ENCODE measurements at regions not wholly inside any gene's neighbourhood (a gene's known extent, or its start where the extent isn't known, plus 50 kb on each side); places are given as distances from the start of the nearest gene placed in this dataset.

DNA sequence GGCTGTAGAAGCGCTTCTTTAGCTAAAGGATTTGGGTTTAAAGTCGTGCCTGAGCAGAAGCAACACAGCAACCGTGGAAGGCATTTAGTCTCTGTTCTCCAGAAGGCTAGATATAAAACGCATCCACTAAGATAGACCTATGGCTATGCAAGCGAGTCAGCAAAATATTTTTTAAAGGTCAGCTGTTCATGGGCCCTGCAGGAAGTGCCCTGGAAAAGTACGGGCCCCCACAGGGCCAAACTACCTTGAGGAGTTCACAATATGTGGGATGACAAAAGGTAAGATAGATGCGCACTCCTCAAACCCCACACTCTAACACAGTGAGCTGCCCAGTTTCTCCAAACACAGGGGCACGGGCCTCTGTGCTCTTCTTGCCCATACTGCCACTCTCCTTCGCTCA lies 261.6 kb downstream of the VPS13C start:
- TF ChIP-seq, protein P1, sequence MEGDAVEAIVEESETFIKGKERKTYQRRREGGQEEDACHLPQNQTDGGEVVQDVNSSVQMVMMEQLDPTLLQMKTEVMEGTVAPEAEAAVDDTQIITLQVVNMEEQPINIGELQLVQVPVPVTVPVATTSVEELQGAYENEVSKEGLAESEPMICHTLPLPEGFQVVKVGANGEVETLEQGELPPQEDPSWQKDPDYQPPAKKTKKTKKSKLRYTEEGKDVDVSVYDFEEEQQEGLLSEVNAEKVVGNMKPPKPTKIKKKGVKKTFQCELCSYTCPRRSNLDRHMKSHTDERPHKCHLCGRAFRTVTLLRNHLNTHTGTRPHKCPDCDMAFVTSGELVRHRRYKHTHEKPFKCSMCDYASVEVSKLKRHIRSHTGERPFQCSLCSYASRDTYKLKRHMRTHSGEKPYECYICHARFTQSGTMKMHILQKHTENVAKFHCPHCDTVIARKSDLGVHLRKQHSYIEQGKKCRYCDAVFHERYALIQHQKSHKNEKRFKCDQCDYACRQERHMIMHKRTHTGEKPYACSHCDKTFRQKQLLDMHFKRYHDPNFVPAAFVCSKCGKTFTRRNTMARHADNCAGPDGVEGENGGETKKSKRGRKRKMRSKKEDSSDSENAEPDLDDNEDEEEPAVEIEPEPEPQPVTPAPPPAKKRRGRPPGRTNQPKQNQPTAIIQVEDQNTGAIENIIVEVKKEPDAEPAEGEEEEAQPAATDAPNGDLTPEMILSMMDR (conservative IDR thresholded peaks at IDR 0.05; ENCODE audit: low read depth, low read length) = no peak
- no peak overlapping the region for H3K4me3 ChIP-seq (ENCODE audit: low read depth, low read length)
- no peak for DNase-seq (ENCODE audit: low read depth)

DNA sequence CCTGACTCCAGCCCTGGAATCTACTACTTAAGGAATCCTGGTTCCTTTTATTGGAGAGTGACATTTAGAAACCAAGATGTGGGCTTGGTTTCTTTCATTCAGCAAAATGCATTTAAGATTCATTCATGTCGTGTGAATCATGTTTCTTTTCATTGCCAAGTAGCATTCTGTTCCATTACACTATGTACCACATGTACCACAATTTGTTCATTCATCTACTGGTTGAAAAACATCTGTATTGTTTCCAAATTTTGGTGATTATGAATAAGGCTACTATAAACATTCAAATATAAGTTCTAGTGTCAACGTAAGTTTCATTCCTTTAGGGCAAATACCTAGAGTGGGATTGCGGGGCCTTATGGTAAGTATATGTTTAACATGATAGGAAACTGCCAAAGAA lies 264.2 kb downstream of the VPS13C start:
- DNase-seq (ENCODE audit: low read depth) = no peak
- TF ChIP-seq, protein P1 (conservative IDR thresholded peaks at IDR 0.05; ENCODE audit: low read depth, low read length) = no peak
- no peak overlapping the region for H3K4me3 ChIP-seq (ENCODE audit: low read depth, low read length)

DNA sequence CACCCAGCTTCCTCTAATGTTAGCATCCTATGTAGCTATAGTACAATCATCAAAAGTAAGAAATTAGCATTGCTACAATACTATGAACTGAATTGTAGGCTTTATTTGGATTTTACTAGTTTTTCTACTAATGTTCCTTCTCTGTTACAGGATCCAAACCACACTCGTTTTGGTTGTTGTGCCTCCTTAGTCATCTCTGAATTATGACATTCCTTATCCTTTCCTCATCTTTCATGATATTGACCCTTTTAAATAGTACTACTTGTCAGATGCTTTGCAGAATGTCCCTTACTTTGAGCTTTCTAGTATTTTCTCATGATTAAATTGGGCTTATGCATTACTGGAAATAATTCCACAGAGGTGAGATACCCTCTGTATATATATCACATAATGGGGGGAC lies 265.4 kb downstream of the VPS13C start:
- H3K4me3 ChIP-seq (ENCODE audit: low read depth, low read length) = no peak overlapping the region
- TF ChIP-seq, protein P1 (conservative IDR thresholded peaks at IDR 0.05; ENCODE audit: low read depth, low read length) = no peak
- no peak for DNase-seq (ENCODE audit: low read depth)

DNA sequence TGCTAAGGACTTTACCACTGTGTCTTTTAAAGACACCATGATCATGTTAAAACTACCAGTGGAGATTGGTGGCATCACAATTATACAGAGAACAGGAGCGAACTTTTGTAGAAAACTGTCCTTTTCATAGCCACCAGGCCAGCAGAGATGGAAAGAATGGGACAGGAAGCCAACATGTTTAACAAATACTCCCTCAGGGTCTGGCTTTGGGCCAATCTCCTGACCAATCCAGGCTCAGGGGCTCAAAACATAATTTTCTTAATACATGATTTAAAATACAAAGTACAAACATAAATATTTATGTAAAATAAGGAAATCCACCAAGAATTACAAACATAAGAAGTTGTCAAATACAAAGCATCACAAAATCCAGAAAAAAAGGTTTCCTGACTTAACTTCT lies 266.0 kb downstream of the VPS13C start:
- TF ChIP-seq, protein P1 (conservative IDR thresholded peaks at IDR 0.05; ENCODE audit: low read depth, low read length) = no peak
- H3K4me3 ChIP-seq (ENCODE audit: low read depth, low read length) = no peak overlapping the region
- no peak for DNase-seq (ENCODE audit: low read depth)

DNA sequence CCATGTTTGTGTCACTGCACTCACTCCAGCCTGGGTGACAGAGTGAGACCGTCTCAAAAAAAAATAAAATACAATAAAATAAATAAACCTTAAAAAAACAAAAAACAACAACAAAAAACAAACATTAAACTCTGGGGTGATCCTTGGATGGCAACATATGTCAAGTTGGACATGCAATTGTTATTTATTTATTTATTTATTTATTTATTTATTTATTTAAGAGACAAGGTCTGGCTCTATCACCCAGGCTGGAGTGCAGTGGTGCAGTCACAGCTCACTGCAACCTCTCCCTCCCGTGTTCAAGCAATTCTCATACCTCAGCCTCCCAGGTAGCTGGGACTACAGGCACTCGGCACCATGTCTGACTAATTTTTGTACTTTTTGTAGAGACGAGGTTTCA lies 275.5 kb downstream of the VPS13C start:
- TF ChIP-seq, protein P1 (conservative IDR thresholded peaks at IDR 0.05; ENCODE audit: low read depth, low read length) = no peak
- no peak for DNase-seq (ENCODE audit: low read depth)
- no peak overlapping the region for H3K4me3 ChIP-seq (ENCODE audit: low read depth, low read length)

DNA sequence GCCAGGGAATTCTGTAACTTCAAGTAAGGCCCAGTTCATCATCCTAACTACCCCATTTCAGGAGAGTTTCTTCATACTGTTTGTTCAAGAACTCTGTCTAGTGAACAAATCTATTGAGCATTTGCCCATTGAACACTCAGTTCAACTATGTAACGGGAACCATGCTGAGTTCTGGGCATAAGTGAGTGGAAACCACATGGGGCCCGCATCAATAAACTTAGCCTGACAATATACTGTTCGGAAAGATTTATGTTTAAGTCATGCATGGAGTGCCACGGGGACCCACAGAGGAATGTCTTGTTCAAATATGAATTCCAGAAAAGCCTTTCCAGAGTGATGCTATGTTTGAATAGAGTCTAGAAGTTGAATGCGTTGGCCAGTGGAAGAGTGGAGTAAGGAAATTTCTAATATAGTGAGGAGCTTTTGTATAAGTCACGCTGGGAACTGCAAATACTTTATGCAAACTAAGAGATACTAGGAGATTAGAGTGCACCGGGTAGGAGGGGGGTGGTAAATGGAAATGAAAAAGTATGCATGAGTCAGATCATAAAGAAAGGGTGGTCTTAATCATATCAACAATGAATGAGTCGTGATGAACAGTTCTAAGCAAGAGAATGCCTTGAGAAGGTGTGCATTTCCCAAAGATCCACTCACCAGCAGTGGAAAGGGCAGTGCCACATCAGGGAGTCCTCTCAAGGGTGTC lies 279.8 kb downstream of the VPS13C start:
- H3K4me3 ChIP-seq (ENCODE audit: low read depth, low read length) = no peak overlapping the region
- DNase-seq (ENCODE audit: low read depth) = no peak
- TF ChIP-seq, protein P1 (conservative IDR thresholded peaks at IDR 0.05; ENCODE audit: low read depth, low read length) = no peak

DNA sequence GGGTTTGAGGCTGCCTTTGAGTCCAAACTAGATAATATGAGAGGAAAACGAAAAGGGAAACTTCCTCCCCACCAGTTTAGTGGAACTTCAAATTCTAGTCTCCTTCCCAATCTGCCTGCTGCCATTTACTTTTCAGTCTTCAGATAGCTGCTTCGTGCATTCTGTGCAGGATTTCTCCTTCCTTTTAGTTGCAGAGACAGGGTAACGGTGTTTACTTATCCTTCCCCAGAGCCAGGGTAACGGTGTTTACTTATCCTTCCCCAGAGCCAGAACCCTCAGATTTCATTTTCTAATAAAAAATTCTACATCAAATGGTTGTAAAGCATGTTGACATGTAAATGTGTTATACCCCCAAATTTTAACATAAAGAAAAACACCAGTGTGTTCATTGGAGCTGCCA lies 282.6 kb downstream of the VPS13C start:
- no peak for DNase-seq (ENCODE audit: low read depth)
- TF ChIP-seq, protein P1 (conservative IDR thresholded peaks at IDR 0.05; ENCODE audit: low read depth, low read length) = no peak
- H3K4me3 ChIP-seq (ENCODE audit: low read depth, low read length) = no peak overlapping the region

Measured in epithelial cell of proximal tubule (primary cell).